MM.1S (cell line): ENCODE measurements at regions not wholly inside any gene's neighbourhood (a gene's known extent, or its start where the extent isn't known, plus 50 kb on each side); places are given as distances from the start of the nearest gene placed in this dataset.

Source experiments
- DNase-seq: peaks from one replicate; pipeline ENCODE4 v3.0.0-alpha.2; 2015
- H2AFZ ChIP-seq: fragments of 300-600 bp; sonication (generic); 2 replicates; pipeline ENCODE4 v1.6.0; 2016; ENCODE audit warnings: antibody characterized with exemption, low read length
- H3F3A ChIP-seq: fragments of 300-600 bp; sonication (generic); 2 replicates; pipeline ENCODE4 v1.6.1; 2016; ENCODE audit warnings: mild to moderate bottlenecking, antibody characterized with exemption, low read length, moderate library complexity, mixed read lengths; ENCODE audit not compliant: insufficient read depth
- H3K27ac ChIP-seq: fragments of 300-600 bp; sonication (generic); 2 replicates; pipeline ENCODE4 v1.5.1; 2016; ENCODE audit warnings: mild to moderate bottlenecking, low read length
- H3K27me3 ChIP-seq: fragments of 300-600 bp; sonication (generic); replicated peaks from 2 replicates; pipeline ENCODE4 v1.6.0; 2016; ENCODE audit warnings: low read length; ENCODE audit not compliant: insufficient read depth
- H3K36me3 ChIP-seq: fragments of 300-600 bp; sonication (generic); replicated peaks from 2 replicates; pipeline ENCODE4 v1.6.1; 2016; ENCODE audit warnings: mild to moderate bottlenecking, low read length, mixed read lengths; ENCODE audit not compliant: insufficient read depth
- H3K4me1 ChIP-seq: fragments of 300-600 bp; sonication (generic); 2 replicates; pipeline ENCODE4 v1.6.1; 2016; ENCODE audit warnings: low read length, mixed read lengths
- H3K4me2 ChIP-seq: fragments of 300-600 bp; sonication (generic); 2 replicates; pipeline ENCODE4 v1.6.0; 2016; ENCODE audit warnings: low read depth, low read length
- H3K4me3 ChIP-seq: fragments of 300-600 bp; sonication (generic); 2 replicates; pipeline ENCODE4 v1.5.1; 2016; ENCODE audit warnings: low read length, mixed read lengths
- H3K79me2 ChIP-seq: fragments of 300-600 bp; sonication (generic); 2 replicates; pipeline ENCODE4 v1.6.1; 2016; ENCODE audit warnings: mixed run types, low read length, mixed read lengths
- H3K9ac ChIP-seq: fragments of 300-600 bp; sonication (generic); 2 replicates; pipeline ENCODE4 v1.6.1; 2016; ENCODE audit warnings: low read length, mixed read lengths
- H3K9me2 ChIP-seq: fragments of 300-600 bp; sonication (generic); replicated peaks from 2 replicates; pipeline ENCODE4 v1.6.1; 2016; ENCODE audit warnings: mild to moderate bottlenecking, low read length, mixed read lengths; ENCODE audit not compliant: insufficient read depth
- H3K9me3 ChIP-seq: fragments of 300-600 bp; sonication (generic); replicated peaks from 2 replicates; pipeline ENCODE4 v1.6.1; 2016; ENCODE audit warnings: mild to moderate bottlenecking, low read length, mixed read lengths; ENCODE audit not compliant: insufficient read depth
- H4K20me1 ChIP-seq: fragments of 300-600 bp; sonication (generic); 2 replicates; pipeline ENCODE4 v1.6.1; 2016; ENCODE audit warnings: mild to moderate bottlenecking, low read length, moderate library complexity, mixed read lengths; ENCODE audit not compliant: insufficient read depth
- CTCF ChIP-seq: fragments of 300-600 bp; sonication (generic); IDR thresholded peaks from 2 replicates; pipeline ENCODE4 v1.5.1; 2016; ENCODE audit warnings: antibody characterized with exemption, low read length, mixed read lengths
- EZH2 ChIP-seq: fragments of 300-600 bp; sonication (generic); optimal IDR thresholded peaks from 2 replicates; pipeline ENCODE3; 2017; ENCODE audit warnings: low read depth, mild to moderate bottlenecking, antibody characterized with exemption, low read length, mixed read lengths
- EZH2phosphoT487 ChIP-seq: fragments of 300-600 bp; sonication (generic); IDR thresholded peaks from 2 replicates; pipeline ENCODE4 v1.6.1; 2018; ENCODE audit warnings: antibody characterized with exemption, low read length

GRCh38 chr6:10237298-10238038 lies 177.4 kb downstream of the TFAP2A start:
- no peaks in the 10 kb centered on the region for H3K4me1 ChIP-seq
- H3K36me3 ChIP-seq = no peaks in the 10 kb centered on the region
- no peaks in the 10 kb centered on the region for H4K20me1 ChIP-seq
- H3K4me3 ChIP-seq = no peak overlapping the region
- no peaks in the 10 kb centered on the region for H3K79me2 ChIP-seq
- no peak overlapping the region for H2AFZ ChIP-seq
- H3K9ac ChIP-seq = no peak overlapping the region
- no peaks in the 10 kb centered on the region for H3K9me3 ChIP-seq
- H3K27ac ChIP-seq = no peak overlapping the region
- no peak for DNase-seq
- H3K27me3 ChIP-seq = no peaks in the 10 kb centered on the region
- no peaks in the 10 kb centered on the region for H3K9me2 ChIP-seq
- H3F3A ChIP-seq = no peaks in the 10 kb centered on the region
- TF ChIP-seq EZH2phosphoT487 (no peak), EZH2 (no peak), CTCF (no peak)
- H3K4me2 ChIP-seq = no peak overlapping the region

GRCh38 chr6:10235344-10235743 lies 179.5 kb downstream of the TFAP2A start:
- Histone ChIP-seq H3K27me3 (no peaks in the 10 kb centered on the region), H3K9me2 (no peaks in the 10 kb centered on the region), H3K79me2 (no peaks in the 10 kb centered on the region), H3K9me3 (no peaks in the 10 kb centered on the region), H2AFZ (no peak overlapping the region), H3F3A (no peaks in the 10 kb centered on the region), H3K4me1 (no peaks in the 10 kb centered on the region), H4K20me1 (no peaks in the 10 kb centered on the region), H3K4me2 (no peak overlapping the region), H3K27ac (no peak overlapping the region), H3K9ac (no peak overlapping the region), H3K4me3 (no peak overlapping the region), H3K36me3 (no peaks in the 10 kb centered on the region)
- TF ChIP-seq EZH2 = no peak
- no peak for TF ChIP-seq CTCF
- no peak for TF ChIP-seq EZH2phosphoT487
- DNase-seq = no peak

GRCh38 chr6:10230531-10230930 lies 184.3 kb downstream of the TFAP2A start:
- Histone ChIP-seq H3K9ac (no peak overlapping the region), H4K20me1 (no peaks in the 10 kb centered on the region), H3K79me2 (no peaks in the 10 kb centered on the region), H3F3A (no peaks in the 10 kb centered on the region), H3K27ac (no peak overlapping the region), H3K4me3 (no peak overlapping the region), H3K27me3 (no peaks in the 10 kb centered on the region), H2AFZ (no peak overlapping the region), H3K9me3 (no peaks in the 10 kb centered on the region), H3K4me2 (no peak overlapping the region), H3K36me3 (no peaks in the 10 kb centered on the region), H3K9me2 (no peaks in the 10 kb centered on the region), H3K4me1 (no peaks in the 10 kb centered on the region)
- TF ChIP-seq EZH2phosphoT487 = no peak
- DNase-seq = no peak

GRCh38 chr6:10223841-10224240 lies 191.0 kb downstream of the TFAP2A start:
- H3K36me3 ChIP-seq = no peaks in the 10 kb centered on the region
- H3K4me1 ChIP-seq = no peaks in the 10 kb centered on the region
- DNase-seq = no peak
- TF ChIP-seq EZH2 = no peak
- TF ChIP-seq CTCF = no peak
- TF ChIP-seq EZH2phosphoT487 = no peak
- H3K9me3 ChIP-seq = no peaks in the 10 kb centered on the region
- no peak overlapping the region for H2AFZ ChIP-seq
- no peak overlapping the region for H3K9ac ChIP-seq
- no peaks in the 10 kb centered on the region for H3K27me3 ChIP-seq
- H3K9me2 ChIP-seq = no peaks in the 10 kb centered on the region
- no peaks in the 10 kb centered on the region for H3K79me2 ChIP-seq
- H3F3A ChIP-seq = no peaks in the 10 kb centered on the region
- no peaks in the 10 kb centered on the region for H4K20me1 ChIP-seq
- H3K4me2 ChIP-seq = no peak overlapping the region
- no peak overlapping the region for H3K4me3 ChIP-seq
- H3K27ac ChIP-seq = no peak overlapping the region
